Endothelial cell of umbilical vein (primary cell): ENCODE measurements at regions not wholly inside any gene's neighbourhood (a gene's known extent, or its start where the extent isn't known, plus 50 kb on each side); places are given as distances from the start of the nearest gene placed in this dataset.

ENCODE experiments used
- BruUV-seq: library from RNA; stranded (reverse); fragments of 400-500 nt; replicated peaks from 2 replicates; lab custom pipeline; 2021; lab: Mats Ljungman, UMichigan
- CTCF ChIA-PET: fragments of 300-600, 350-600 bp; sonication (Branson Sonifier 250); formaldehyde crosslinking; loops from one replicate; lab custom pipeline; 2021; ENCODE audit warnings: antibody characterized with exemption, inconsistent platforms; lab: Charles Lee
- POLR2A ChIA-PET: fragments of 300-600, 350-600 bp; sonication (Branson Sonifier 250); formaldehyde crosslinking; loops from one replicate; lab custom pipeline; 2021; ENCODE audit warnings: antibody characterized with exemption, inconsistent platforms; lab: Charles Lee
- DNase-seq: peaks from one replicate; pipeline ENCODE4 v3.0.0-alpha.2; 2011; ENCODE audit warnings: low read depth, low spot score
- FAIRE-seq: peaks from 2 replicates; lab custom pipeline; 2011; peaks lifted over from hg19 to GRCh38; lab: Jason Lieb, UNC
- H2AFZ ChIP-seq: 2 replicates; pipeline ENCODE4 v1.6.0; 2012; ENCODE audit warnings: low read depth, low read length, control low read depth, inconsistent platforms
- H3K27ac ChIP-seq: 2 replicates; pipeline ENCODE4 v1.5.1; 2011; ENCODE audit warnings: low read depth, mild to moderate bottlenecking, control low read depth, low read length, moderate library complexity; ENCODE audit not compliant: insufficient read depth
- H3K27me3 ChIP-seq, 2 experiments: 2 replicates each; pipeline versions ENCODE4 v1.6.0 to v1.6.1; 2011; ENCODE audit warnings: low read length in 2 of 2, mixed read lengths in 1 of 2; ENCODE audit not compliant: control insufficient read depth in 2 of 2, insufficient read depth in 2 of 2
- H3K36me3 ChIP-seq, 2 experiments: 2 replicates in 1 of 2; 3 replicates in 1 of 2; pipeline ENCODE4 v1.5.1; 2011; ENCODE audit warnings: low read length in 2 of 2, mild to moderate bottlenecking in 1 of 2, moderate library complexity in 1 of 2; ENCODE audit not compliant: control insufficient read depth in 2 of 2, insufficient read depth in 2 of 2; ENCODE audit errors: extremely low read depth in 1 of 2
- H3K4me1 ChIP-seq: 3 replicates; pipeline ENCODE4 v1.5.1; 2011; ENCODE audit warnings: mild to moderate bottlenecking, low read length; ENCODE audit not compliant: control insufficient read depth, insufficient read depth; ENCODE audit errors: extremely low read depth
- H3K4me2 ChIP-seq: 2 replicates; pipeline ENCODE4 v1.6.1; 2011; ENCODE audit warnings: low read length, control low read depth, mixed read lengths; ENCODE audit not compliant: insufficient read depth
- H3K4me3 ChIP-seq, 3 experiments: fragments of 200-600 bp in 1 of 3; sonication (generic), shearing (Covaris generic) in 1 of 3; replicated peaks in 1 of 3; 2 replicates each; pipeline ENCODE4 v1.5.1; 2011 to 2016; ENCODE audit warnings: control low read depth in 3 of 3, low read length in 3 of 3, mild to moderate bottlenecking in 2 of 3, inconsistent platforms in 1 of 3, low read depth in 1 of 3, moderate library complexity in 1 of 3; ENCODE audit not compliant: insufficient read depth in 1 of 3
- H3K79me2 ChIP-seq: 2 replicates; pipeline ENCODE4 v1.6.0; 2012; ENCODE audit warnings: low read length, inconsistent platforms; ENCODE audit not compliant: control insufficient read depth, insufficient read depth
- H3K9ac ChIP-seq: replicated peaks from 2 replicates; pipeline ENCODE3; 2011; ENCODE audit warnings: low read length, control low read depth; ENCODE audit not compliant: insufficient read depth; ENCODE audit errors: extremely low read depth
- H3K9me1 ChIP-seq: replicated peaks from 3 replicates; pipeline ENCODE4 v1.6.0; 2011; ENCODE audit warnings: mild to moderate bottlenecking, low read length; ENCODE audit not compliant: control insufficient read depth, insufficient read depth; ENCODE audit errors: extremely low read depth
- H3K9me3 ChIP-seq: replicated peaks from 2 replicates; pipeline ENCODE4 v1.5.1; 2012; ENCODE audit warnings: low read length, inconsistent platforms; ENCODE audit not compliant: control insufficient read depth, insufficient read depth
- H4K20me1 ChIP-seq: replicated peaks from 2 replicates; pipeline ENCODE3; 2011; ENCODE audit warnings: mild to moderate bottlenecking, low read length; ENCODE audit not compliant: control insufficient read depth, insufficient read depth; ENCODE audit errors: extremely low read depth
- CTCF ChIP-seq, 2 donors: IDR thresholded peaks; 1 replicate in 1 of 2; 2 replicates in 1 of 2; pipeline ENCODE4 v1.5.1; 2011; ENCODE audit warnings: low read length in 2 of 2, mild to moderate bottlenecking in 2 of 2, moderate library complexity in 2 of 2, control low read depth in 1 of 2, inconsistent platforms in 1 of 2, low read depth in 1 of 2; ENCODE audit not compliant: insufficient read depth in 1 of 2; ENCODE audit errors: extremely low read depth in 1 of 2
- EZH2 ChIP-seq: IDR thresholded peaks from 2 replicates; pipeline ENCODE4 v1.6.1; 2012; ENCODE audit warnings: borderline replicate concordance, low read depth, mild to moderate bottlenecking, moderate library complexity, low read length, inconsistent platforms; ENCODE audit not compliant: severe bottlenecking
- FOS ChIP-seq: IDR thresholded peaks from 2 replicates; pipeline ENCODE4 v1.6.1; 2011; ENCODE audit warnings: mild to moderate bottlenecking, low read length, moderate library complexity, borderline replicate concordance; ENCODE audit not compliant: insufficient read depth
- GATA2 ChIP-seq: IDR thresholded peaks from 2 replicates; pipeline ENCODE4 v1.7.0; 2011; ENCODE audit warnings: low read depth, mild to moderate bottlenecking, moderate library complexity, mixed read lengths, low read length; ENCODE audit not compliant: insufficient read length, insufficient read depth
- JUN ChIP-seq: IDR thresholded peaks from 2 replicates; pipeline ENCODE4 v1.6.1; 2011; ENCODE audit warnings: borderline replicate concordance, low read depth; ENCODE audit not compliant: insufficient read length, insufficient read depth
- MAX ChIP-seq: IDR thresholded peaks from 2 replicates; pipeline ENCODE4 v1.6.1; 2011; ENCODE audit not compliant: insufficient read depth, insufficient read length
- MYC ChIP-seq: IDR thresholded peaks from one replicate; pipeline ENCODE4 v1.6.1; 2011; ENCODE audit warnings: mild to moderate bottlenecking, low read depth, low read length
- POLR2A ChIP-seq: IDR thresholded peaks from 2 replicates; pipeline ENCODE4 v1.6.1; 2012; ENCODE audit warnings: low read depth, mild to moderate bottlenecking, control low read depth, low read length
- POLR2AphosphoS5 ChIP-seq: IDR thresholded peaks from 2 replicates; pipeline ENCODE4 v1.6.1; 2012; ENCODE audit warnings: low read depth, mild to moderate bottlenecking, control low read depth, low read length, moderate library complexity; ENCODE audit not compliant: insufficient read depth
- dilution Hi-C: fragments of 300-500 bp; cut with MboI; formaldehyde crosslinking; loops from one replicate; pipeline ENCODE4 v1.15.0; 2019; ENCODE audit warnings: low sequenced_read_pairs; ENCODE audit not compliant: extremely low pct_ligation_motif_present
- intact Hi-C: fragments of 100-400 bp; cut with micrococcal nuclease; formaldehyde crosslinking; loops from one replicate; pipeline ENCODE4 v1.10.0; 2022

GRCh38 chr20:51934301-51935002, 132.1 kb upstream of the SALL4 start:
- Histone ChIP-seq H2AFZ (peak overlapping the region; percentile 49), H4K20me1 (no peaks in the 10 kb centered on the region), H3K79me2 (no peaks in the 10 kb centered on the region), H3K4me1 (peaks cover 31% of the 10 kb centered on the region), H3K9me1 (no peaks in the 10 kb centered on the region), H3K4me2 (peak overlapping the region; percentile 86), H3K36me3 (no peaks in the 10 kb centered on the region), H3K4me3 (peak overlapping the region in 1 of 3 experiments; percentile 33), H3K9me3 (no peaks in the 10 kb centered on the region), H3K27me3 (no peaks in the 10 kb centered on the region), H3K9ac (peak overlapping the region; percentile 55), H3K27ac (peak overlapping the region; percentile 63)
- FAIRE-seq = peak; percentile 71
- ChIA-PET CTCF (interaction anchor here (0.9 to 2.8 kb wide), 5 partner anchors 13 to 947 kb away, joined by 3 to 13 read pairs (median 3); no protein-coding TSS in a partner anchor), POLR2A (no interaction called here)
- DNase-seq = peak; percentile 81
- dilution Hi-C loops (no loop called here), intact Hi-C loops (loop anchor here (2.0 to 5.0 kb wide), 3 partner anchors 24 to 182 kb away; no protein-coding TSS in a partner anchor)
- BruUV-seq = no TSS peak
- TF ChIP-seq FOS (peak; percentile 24), POLR2AphosphoS5 (no peak), JUN (peak; percentile 19), POLR2A (no peak), EZH2 (no peak)

- Histone ChIP-seq H3K9me1 (no peaks in the 10 kb centered on the region), H3K4me2 (no peak overlapping the region), H3K4me1 (peaks cover 50% of the 10 kb centered on the region), H3K79me2 (no peaks in the 10 kb centered on the region), H3K27ac (peak overlapping the region; percentile 79), H3K9me3 (no peaks in the 10 kb centered on the region), H3K36me3 (no peaks in the 10 kb centered on the region), H3K4me3 (no peak overlapping the region), H2AFZ (peak overlapping the region; percentile 62), H4K20me1 (no peaks in the 10 kb centered on the region), H3K27me3 (no peaks in the 10 kb centered on the region), H3K9ac (peak overlapping the region; percentile 32)
- intact Hi-C loops (loop anchor here (2.0 to 5.0 kb wide), 3 partner anchors 56 to 179 kb away; no protein-coding TSS in a partner anchor), dilution Hi-C loops (no loop called here)
- BruUV-seq = no TSS peak
- ChIA-PET POLR2A (no interaction called here), CTCF (interaction anchor here (0.7 to 1.7 kb wide), 7 partner anchors 16 to 230 kb away, joined by 3 to 12 read pairs (median 4); no protein-coding TSS in a partner anchor)
- FAIRE-seq (no peak), DNase-seq (no peak)
- TF ChIP-seq POLR2AphosphoS5 (no peak), CTCF (IDR thresholded peaks at IDR 0.05; ENCODE audit: extremely low read depth in 1 of 2, insufficient read depth in 1 of 2, low read depth in 1 of 2, low read length in 2 of 2) (no peak), JUN (no peak), MAX (no peak), FOS (no peak), EZH2 (no peak), MYC (no peak), GATA2 (no peak), POLR2A (no peak)
These were observed 129.1 kb upstream of the SALL4 start for GRCh38 chr20:51931371-51931781.
